ENCODE measurements at regions not wholly inside any gene's neighbourhood (a gene's known extent, or its start where the extent isn't known, plus 50 kb on each side); places are given as distances from the start of the nearest gene placed in this dataset.
"Not testable (repeated sequence)": the region's sequence is repeated elsewhere in the genome, so short reads cannot be mapped to it uniquely, and the experiment has no call there.

DNA sequence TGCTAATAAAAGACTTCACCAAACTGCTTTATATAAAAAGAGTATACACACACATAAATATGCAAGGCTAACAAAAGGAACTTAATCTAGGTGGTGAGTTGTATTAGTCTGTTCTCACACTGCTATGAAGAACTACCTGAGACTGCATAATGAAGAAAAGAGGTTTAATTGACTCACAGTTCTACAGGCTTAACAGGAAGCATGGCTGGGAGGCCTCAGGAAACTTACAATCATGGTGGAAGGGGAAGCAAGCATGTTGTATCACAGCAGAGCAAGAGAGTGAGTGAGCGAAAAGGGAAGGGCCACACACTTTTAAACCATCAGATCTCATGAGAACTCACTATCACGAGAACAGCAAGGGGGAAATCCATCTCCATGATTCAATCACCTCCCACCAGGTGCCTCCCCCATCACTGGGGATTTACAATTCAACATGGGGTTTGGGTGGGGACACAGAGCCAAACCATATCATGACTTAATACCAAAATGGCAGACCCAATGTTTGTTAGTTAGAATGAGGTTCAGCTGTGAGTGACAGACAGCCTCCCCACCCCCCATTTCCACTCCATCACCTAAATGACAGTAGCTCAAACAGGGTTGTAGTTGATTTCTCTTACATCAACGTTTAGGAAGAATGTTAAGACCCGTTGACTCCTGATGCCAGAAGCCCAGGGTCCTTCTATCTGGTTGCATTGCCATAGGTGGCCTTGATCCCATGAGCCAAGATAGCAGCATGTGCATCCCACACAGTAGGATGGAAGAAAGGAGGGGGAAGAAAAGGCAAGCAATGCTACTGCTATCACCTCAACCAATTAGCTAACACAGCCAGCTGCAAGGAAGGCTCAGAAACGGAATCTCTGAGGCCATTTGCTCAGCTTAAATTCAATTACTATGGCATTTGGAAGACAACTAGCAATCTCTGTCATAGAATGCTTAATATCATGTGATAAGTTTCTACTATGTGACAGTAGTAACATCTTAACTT lies 77.0 kb downstream of the CCDC71L start:
- no peak for DNase-seq

DNA sequence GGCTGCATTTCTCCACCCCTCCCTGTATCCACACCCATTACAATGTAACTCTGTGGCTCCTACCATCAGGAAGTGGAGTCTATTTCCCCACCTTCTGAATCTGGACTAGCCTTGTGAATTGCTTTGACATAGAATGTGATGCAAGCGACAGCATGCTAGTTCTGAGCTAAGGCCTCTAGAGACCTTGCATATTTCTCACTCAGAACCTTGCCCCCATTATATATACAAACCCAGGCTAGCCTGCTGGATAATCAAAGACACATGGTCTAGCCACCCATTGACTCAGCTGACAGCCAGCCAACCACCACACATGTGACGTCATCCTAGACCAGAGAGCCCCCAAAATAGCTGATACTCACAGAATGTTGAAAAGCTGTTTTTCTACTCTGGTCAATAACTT lies 77.9 kb downstream of the CCDC71L start:
- no peak for DNase-seq

DNA sequence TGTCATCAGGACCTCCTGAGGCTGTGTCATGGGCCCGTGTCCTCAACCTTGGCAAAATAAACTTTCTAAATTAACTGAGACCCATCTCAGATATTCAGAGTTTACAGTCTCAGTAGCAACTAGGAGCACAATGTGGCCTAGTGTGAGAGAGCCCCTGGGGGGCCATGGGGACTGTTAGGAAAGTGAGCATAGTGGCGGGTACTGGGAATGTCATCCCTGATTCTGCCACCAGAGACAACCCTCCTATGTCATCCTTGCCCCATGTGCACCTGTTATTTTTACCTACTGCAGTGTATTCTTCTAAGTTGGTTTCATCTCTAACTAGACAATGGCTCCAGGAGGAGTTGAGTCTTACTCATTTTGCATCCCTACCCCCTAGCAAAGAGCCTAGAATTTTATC lies 78.6 kb downstream of the CCDC71L start:
- no peak for DNase-seq

DNA sequence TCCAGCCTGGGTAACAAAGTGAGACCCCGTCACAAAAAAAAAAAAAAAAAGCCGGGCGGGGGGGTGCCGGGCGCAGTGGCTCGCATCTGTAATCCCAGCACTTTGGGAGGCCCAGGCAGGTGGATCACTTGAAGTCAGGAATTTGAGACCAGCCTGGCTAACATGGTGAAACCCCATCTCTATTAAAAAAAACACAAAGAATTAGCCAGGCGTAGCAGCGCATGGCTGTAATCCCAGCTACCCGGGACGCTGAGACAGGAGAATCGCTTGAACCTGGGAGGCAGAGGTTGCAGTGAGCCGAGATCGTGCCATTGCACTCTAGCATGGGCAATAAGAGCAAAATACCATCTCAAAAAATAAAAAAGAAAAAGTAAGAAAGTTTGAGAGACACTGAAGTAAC lies 81.9 kb downstream of the CCDC71L start:
- DNase-seq: not testable (repeated sequence)

GRCh38 chr7:106575138-106575823 lies 85.7 kb downstream of the CCDC71L start:
- no peak for DNase-seq

GRCh38 chr7:106573738-106574137 lies 87.2 kb downstream of the CCDC71L start:
- no peak for DNase-seq

- no peak for DNase-seq
These were observed 87.8 kb downstream of the CCDC71L start for GRCh38 chr7:106573125-106573663.

DNA sequence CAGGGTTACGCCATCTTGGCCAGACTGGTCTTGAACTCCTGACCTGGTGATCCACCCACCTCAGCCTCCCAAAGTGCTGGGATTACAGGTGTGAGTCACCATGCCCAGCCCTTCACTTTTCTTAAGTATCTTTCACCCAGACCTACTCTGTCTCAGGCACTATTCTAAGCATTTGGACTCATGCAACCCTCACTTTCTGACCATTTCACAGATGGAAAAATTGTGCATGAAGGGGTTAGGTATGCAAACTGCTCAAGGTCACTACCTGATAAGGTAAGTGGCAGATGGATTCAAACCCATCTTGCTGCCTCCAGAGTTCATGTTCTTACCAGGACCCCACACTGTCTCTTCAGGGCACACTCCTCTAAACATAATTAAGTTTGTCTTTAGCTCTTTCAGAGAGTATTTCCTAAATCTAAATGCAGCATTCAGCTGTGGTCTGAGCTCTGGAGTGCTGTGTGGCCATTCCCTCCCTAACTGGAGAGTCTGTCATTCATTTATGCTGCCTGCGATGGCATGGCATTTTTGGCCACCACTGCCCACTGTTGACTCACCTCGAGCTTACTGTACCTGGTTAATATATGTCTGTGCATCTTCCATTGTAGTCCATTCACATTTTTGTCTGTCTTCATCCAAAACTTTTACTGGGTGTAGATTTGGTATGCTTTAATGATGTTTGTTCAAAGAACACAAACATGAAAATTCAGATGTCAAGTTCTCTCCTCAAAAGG lies 88.4 kb downstream of the CCDC71L start:
- DNase-seq: no peak

GRCh38 chr7:106571563-106571962 lies 89.4 kb downstream of the CCDC71L start:
- no peak for DNase-seq

GRCh38 chr7:106570948-106571418 lies 90.0 kb downstream of the CCDC71L start:
- DNase-seq: no peak

DNA sequence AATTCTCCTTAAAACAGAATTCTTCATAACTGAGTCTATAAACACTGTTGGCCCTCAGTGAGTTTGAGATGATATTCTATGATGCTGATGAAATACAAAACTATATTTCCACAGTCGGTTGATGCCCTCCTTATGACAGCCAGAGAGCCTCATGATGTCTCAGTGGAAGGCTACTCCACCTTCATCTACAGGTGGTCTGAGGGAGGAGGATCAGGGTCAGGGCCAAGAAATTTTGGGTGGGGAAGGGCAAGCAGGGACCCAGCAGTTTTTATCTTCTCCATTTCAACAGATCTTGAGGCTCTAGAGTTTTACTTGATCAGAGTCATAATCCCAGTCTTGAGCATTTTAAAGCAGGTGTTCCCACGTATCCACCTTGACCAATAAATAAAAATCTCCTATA lies 90.8 kb downstream of the CCDC71L start:
- no peak for DNase-seq

DNA sequence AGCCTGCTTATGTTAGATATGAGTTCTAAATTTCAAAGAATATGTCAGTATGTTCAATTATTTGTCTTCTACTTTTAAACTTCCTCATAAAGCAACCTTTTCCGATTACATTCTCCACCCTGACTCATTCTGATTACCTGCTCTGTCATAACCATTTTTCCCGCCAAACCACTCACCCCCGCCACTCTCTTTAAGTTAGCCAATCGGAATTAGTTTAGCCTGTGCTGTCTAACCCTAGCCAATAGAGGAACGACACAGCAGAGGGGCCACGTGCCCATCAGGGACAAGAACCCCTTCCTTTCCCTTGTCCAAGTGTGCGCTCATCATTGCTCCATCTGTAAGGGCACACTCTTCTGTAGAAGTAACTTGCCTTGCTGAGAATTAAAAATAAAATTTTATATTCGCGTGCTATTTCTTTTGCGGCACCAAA lies 91.4 kb downstream of the CCDC71L start:
- DNase-seq: no peak

DNA sequence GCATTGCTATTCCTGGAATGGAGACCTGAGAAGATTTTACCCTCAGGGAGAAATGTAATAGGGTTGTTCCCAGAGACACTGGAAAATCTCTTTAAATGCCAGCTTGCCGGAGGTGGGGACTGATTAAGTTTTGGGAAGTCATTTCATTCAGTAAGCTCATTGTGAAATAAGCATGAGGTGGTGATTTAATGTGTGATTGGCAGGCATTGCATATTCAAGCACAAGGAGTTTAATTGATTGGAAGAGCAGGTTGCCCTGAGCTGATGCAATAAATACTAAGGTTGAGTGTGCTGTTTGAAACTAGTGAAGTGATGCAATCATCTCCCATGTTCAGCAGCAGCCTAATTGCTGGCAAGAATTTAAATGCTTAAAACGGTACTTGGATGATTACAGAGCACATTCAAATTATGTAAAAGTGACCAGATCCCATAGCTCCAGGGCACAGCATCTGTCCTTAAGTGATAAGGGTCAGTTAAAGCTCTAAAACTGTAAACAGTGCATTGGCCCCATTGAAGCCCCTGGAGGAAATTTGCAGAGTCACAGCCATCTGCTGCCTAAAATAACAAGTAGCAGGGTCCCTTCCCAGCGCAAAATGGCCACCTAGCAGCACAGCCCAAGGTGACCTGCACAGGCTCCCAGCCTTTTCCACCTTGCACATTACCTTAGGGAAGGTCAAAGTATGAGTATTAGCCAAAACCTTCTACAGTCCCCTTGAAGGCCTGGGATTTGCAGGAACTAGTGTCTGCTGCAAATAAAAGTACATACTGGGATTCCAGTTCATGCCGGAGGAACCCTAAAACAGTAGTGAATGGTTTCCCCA lies 92.1 kb downstream of the CCDC71L start:
- DNase-seq: no peak

GRCh38 chr7:106568002-106568679 lies 92.8 kb downstream of the CCDC71L start:
- no peak for DNase-seq

GRCh38 chr7:106567204-106568001 lies 93.6 kb downstream of the CCDC71L start:
- DNase-seq: not testable (repeated sequence)

DNA sequence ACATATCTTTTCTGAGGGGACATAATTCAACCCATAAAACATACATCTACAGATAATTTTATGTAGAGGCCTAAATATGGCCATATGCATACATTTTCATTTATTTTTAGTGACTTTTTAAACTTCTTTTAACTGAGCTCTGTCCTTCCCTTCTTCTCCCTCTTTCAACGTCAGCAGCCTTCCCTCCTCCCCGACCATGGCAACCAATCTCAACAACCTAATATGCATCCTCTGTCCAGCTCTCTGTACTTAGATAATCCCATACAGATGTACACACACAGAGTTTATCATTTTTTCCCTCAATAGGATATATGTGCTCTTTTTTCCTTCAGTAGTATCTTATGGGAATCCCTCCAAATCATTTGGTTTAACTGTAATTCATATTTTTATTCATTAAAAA lies 94.3 kb downstream of the CCDC71L start:
- no peak for DNase-seq

GRCh38 chr7:106566196-106566595 lies 94.8 kb downstream of the CCDC71L start:
- no peak for DNase-seq

- no peak for DNase-seq
These were observed 95.5 kb downstream of the CCDC71L start for GRCh38 chr7:106565428-106565827.

GRCh38 chr7:106563466-106564150 lies 97.3 kb downstream of the CCDC71L start:
- DNase-seq: no peak
